GM23338 (cell line): ENCODE measurements at regions not wholly inside any gene's neighbourhood (a gene's known extent, or its start where the extent isn't known, plus 50 kb on each side); places are given as distances from the start of the nearest gene placed in this dataset.
A peak's percentile ranks its signal among the peaks of the same experiment; 100 is the strongest.

Source experiments
- ATAC-seq: fragments of 200-7000 bp; cut with Tn5 transposase; 3 replicates; pipeline ENCODE4 v1.9.1; 2020
- DNase-seq: peaks from one replicate; pipeline ENCODE4 v3.0.0-alpha.2; 2015; ENCODE audit warnings: low spot score
- H2AFZ ChIP-seq: fragments of 200-600 bp; sonication (generic); 2 replicates; pipeline ENCODE4 v1.8.0; 2016; ENCODE audit warnings: antibody characterized with exemption, mild to moderate bottlenecking, moderate library complexity
- H3F3A ChIP-seq: fragments of 200-600 bp; sonication (generic); replicated peaks from 2 replicates; pipeline ENCODE4 v1.8.0; 2017; ENCODE audit warnings: antibody characterized with exemption, mixed run types, low read depth
- H3K27ac ChIP-seq: fragments of 200-600 bp; sonication (generic); 2 replicates; pipeline ENCODE4 v1.6.1; 2016; ENCODE audit warnings: low read depth
- H3K27me3 ChIP-seq: fragments of 200-600 bp; sonication (generic); 2 replicates; pipeline ENCODE4 v1.8.0; 2016; ENCODE audit warnings: mild to moderate bottlenecking, mixed run types, moderate library complexity; ENCODE audit not compliant: insufficient read depth
- H3K36me3 ChIP-seq: fragments of 200-600 bp; sonication (generic); 2 replicates; pipeline ENCODE4 v1.8.0; 2016; ENCODE audit warnings: mild to moderate bottlenecking; ENCODE audit not compliant: insufficient read depth
- H3K4me1 ChIP-seq: fragments of 200-600 bp; sonication (generic); 2 replicates; pipeline ENCODE4 v1.8.0; 2016; ENCODE audit warnings: mild to moderate bottlenecking, moderate library complexity; ENCODE audit not compliant: insufficient read depth
- H3K4me2 ChIP-seq: fragments of 200-600 bp; sonication (generic); 2 replicates; pipeline ENCODE4 v1.7.1; 2017; ENCODE audit warnings: mixed run types
- H3K4me3 ChIP-seq: fragments of 200-600 bp; sonication (generic); 2 replicates; pipeline ENCODE4 v1.6.1; 2016; ENCODE audit warnings: mixed run types
- H3K79me2 ChIP-seq: fragments of 200-600 bp; sonication (generic); replicated peaks from 2 replicates; pipeline ENCODE4 v1.8.0; 2017; ENCODE audit warnings: mild to moderate bottlenecking; ENCODE audit not compliant: insufficient read depth
- H3K9me2 ChIP-seq: fragments of 200-600 bp; sonication (generic); 2 replicates; pipeline ENCODE4 v1.8.0; 2017; ENCODE audit not compliant: insufficient read depth
- H4K20me1 ChIP-seq: fragments of 200-600 bp; sonication (generic); replicated peaks from 2 replicates; pipeline ENCODE4 v1.8.0; 2017; ENCODE audit warnings: mild to moderate bottlenecking; ENCODE audit not compliant: insufficient read depth
- H3K27ac Mint-ChIP-seq: 2 replicates; pipeline ENCODE4 v1.8.0; 2020; ENCODE audit warnings: inconsistent platforms, mild to moderate bottlenecking, moderate library complexity, mixed read lengths
- H3K27me3 Mint-ChIP-seq: 3 replicates; pipeline ENCODE4 v1.8.0; 2022; ENCODE audit warnings: low read depth, mild to moderate bottlenecking, moderate library complexity, mixed read lengths, inconsistent platforms; ENCODE audit not compliant: insufficient read depth, poor library complexity
- H3K36me3 Mint-ChIP-seq: 3 replicates; pipeline ENCODE4 v1.8.0; 2021; ENCODE audit warnings: low read depth, mild to moderate bottlenecking, inconsistent platforms, moderate library complexity, mixed read lengths
- H3K4me1 Mint-ChIP-seq: 3 replicates; pipeline ENCODE4 v1.8.0; 2020; ENCODE audit warnings: mild to moderate bottlenecking, inconsistent platforms, mixed read lengths
- H3K4me3 Mint-ChIP-seq: 3 replicates; pipeline ENCODE4 v1.8.0; 2021; ENCODE audit warnings: moderate library complexity, mild to moderate bottlenecking, inconsistent platforms, mixed read lengths
- H3K9me3 Mint-ChIP-seq: 3 replicates; pipeline ENCODE4 v1.8.0; 2020; ENCODE audit warnings: moderate library complexity, mild to moderate bottlenecking, inconsistent platforms, mixed read lengths
- CREB1 ChIP-seq: fragments of 250-450 bp; sonication (Bioruptor Pico); IDR thresholded peaks from 2 replicates; pipeline ENCODE4 v1.5.0; 2020; ENCODE audit warnings: low read depth, mild to moderate bottlenecking, moderate library complexity
- CTCF ChIP-seq, 2 experiments: fragments of 200-600 bp in 1 of 2; sonication (generic) in 1 of 2; conservative IDR thresholded peaks; 2 replicates each; pipeline versions ENCODE4 v1.5.1 to v1.6.1; 2016 to 2017; ENCODE audit warnings: antibody characterized with exemption in 2 of 2, low read depth in 2 of 2, mild to moderate bottlenecking in 2 of 2, moderate library complexity in 1 of 2
- EZH2 ChIP-seq: fragments of 200-600 bp; sonication (generic); IDR thresholded peaks from one replicate; pipeline ENCODE4 v1.8.0; 2017; ENCODE audit warnings: antibody characterized with exemption, mild to moderate bottlenecking, low read depth; ENCODE audit not compliant: unreplicated experiment
- EZH2phosphoT487 ChIP-seq: fragments of 200-600 bp; sonication (generic); IDR thresholded peaks from one replicate; pipeline ENCODE4 v1.8.1; 2018; ENCODE audit warnings: antibody characterized with exemption; ENCODE audit not compliant: unreplicated experiment
- JUNB ChIP-seq: IDR thresholded peaks from one replicate; pipeline ENCODE4 v1.6.1; 2016; ENCODE audit warnings: antibody characterized with exemption; ENCODE audit not compliant: unreplicated experiment
- NANOG ChIP-seq: IDR thresholded peaks from 2 replicates; pipeline ENCODE4 v1.6.1; 2016; ENCODE audit warnings: antibody characterized with exemption, borderline replicate concordance
- POLR2AphosphoS5 ChIP-seq: IDR thresholded peaks from 2 replicates; pipeline ENCODE4 v1.6.1; 2016; ENCODE audit warnings: antibody characterized with exemption, low read depth
- STAT1 ChIP-seq: IDR thresholded peaks from one replicate; pipeline ENCODE4 v1.6.1; 2016; ENCODE audit warnings: antibody characterized with exemption; ENCODE audit not compliant: unreplicated experiment
- ZNF114 ChIP-seq: fragments of 250-450 bp; sonication (Bioruptor Pico); IDR thresholded peaks from 2 replicates; pipeline ENCODE4 v1.5.0; 2020; ENCODE audit warnings: mild to moderate bottlenecking, moderate library complexity
- ZNF331 ChIP-seq: fragments of 250-450 bp; sonication (Bioruptor Pico); IDR thresholded peaks from 2 replicates; pipeline ENCODE4 v1.5.0; 2020; ENCODE audit warnings: low read depth, mild to moderate bottlenecking, moderate library complexity
- TF ChIP-seq, protein P1 (sequence below): IDR thresholded peaks from one replicate; pipeline ENCODE4 v1.6.1; 2018; ENCODE audit warnings: antibody characterized with exemption; ENCODE audit not compliant: unreplicated experiment
- TF ChIP-seq, protein P2 (sequence below): IDR thresholded peaks from 2 replicates; pipeline ENCODE4 v1.6.1; 2016; ENCODE audit warnings: antibody characterized with exemption
- TF ChIP-seq, protein P3 (sequence below): fragments of 250-450 bp; sonication (Bioruptor Pico); IDR thresholded peaks from 2 replicates; pipeline ENCODE4 v1.5.0; 2020; ENCODE audit warnings: mild to moderate bottlenecking, moderate library complexity

DNA sequence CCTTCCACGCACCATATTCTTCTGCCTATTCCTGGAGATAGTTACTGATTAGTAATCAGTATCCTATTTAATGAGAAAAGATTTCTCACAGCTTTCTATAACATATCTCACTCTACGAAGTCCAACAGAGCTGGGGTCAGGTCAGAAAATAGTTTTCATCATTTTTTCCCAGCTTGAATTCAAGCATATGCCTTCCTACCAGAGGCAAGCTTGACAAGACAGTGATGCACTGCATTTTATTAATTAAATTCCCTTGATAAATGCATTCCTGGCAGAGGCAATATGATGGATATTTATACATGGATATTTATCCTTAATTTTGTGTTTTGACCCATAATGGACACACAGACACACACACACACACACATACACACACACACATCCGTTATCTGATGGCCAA is 961.4 kb downstream of the EPHA3 start:
- Mint-ChIP-seq H3K4me3 (no peak overlapping the region), H3K9me3 (peaks cover 32% of the 10 kb centered on the region), H3K36me3 (peaks cover 28% of the 10 kb centered on the region), H3K27ac (peak overlapping the region; percentile 79; the same call in 1 of the 2 replicates), H3K27me3 (no peaks in the 10 kb centered on the region), H3K4me1 (peaks cover 21% of the 10 kb centered on the region)
- Histone ChIP-seq H3K79me2 (no peaks in the 10 kb centered on the region), H3K4me3 (no peak overlapping the region), H3F3A (no peaks in the 10 kb centered on the region), H3K9me2 (peaks cover 6% of the 10 kb centered on the region), H4K20me1 (no peaks in the 10 kb centered on the region), H3K27ac (no peak overlapping the region; the same call in 1 of the 2 replicates), H3K36me3 (no peaks in the 10 kb centered on the region; the same call in 1 of the 2 replicates), H2AFZ (peak overlapping the region; percentile 14; the same call in 1 of the 2 replicates), H3K27me3 (no peaks in the 10 kb centered on the region), H3K4me1 (peaks cover 16% of the 10 kb centered on the region), H3K4me2 (no peak overlapping the region)
- TF ChIP-seq JUNB = no peak
- no peak for TF ChIP-seq CREB1 (CRISPR knock-in tag)
- no peak for TF ChIP-seq ZNF114 (CRISPR knock-in tag)
- TF ChIP-seq CTCF (conservative IDR thresholded peaks at IDR 0.05; ENCODE audit: low read depth in 2 of 2) = no peak
- TF ChIP-seq, protein P1, sequence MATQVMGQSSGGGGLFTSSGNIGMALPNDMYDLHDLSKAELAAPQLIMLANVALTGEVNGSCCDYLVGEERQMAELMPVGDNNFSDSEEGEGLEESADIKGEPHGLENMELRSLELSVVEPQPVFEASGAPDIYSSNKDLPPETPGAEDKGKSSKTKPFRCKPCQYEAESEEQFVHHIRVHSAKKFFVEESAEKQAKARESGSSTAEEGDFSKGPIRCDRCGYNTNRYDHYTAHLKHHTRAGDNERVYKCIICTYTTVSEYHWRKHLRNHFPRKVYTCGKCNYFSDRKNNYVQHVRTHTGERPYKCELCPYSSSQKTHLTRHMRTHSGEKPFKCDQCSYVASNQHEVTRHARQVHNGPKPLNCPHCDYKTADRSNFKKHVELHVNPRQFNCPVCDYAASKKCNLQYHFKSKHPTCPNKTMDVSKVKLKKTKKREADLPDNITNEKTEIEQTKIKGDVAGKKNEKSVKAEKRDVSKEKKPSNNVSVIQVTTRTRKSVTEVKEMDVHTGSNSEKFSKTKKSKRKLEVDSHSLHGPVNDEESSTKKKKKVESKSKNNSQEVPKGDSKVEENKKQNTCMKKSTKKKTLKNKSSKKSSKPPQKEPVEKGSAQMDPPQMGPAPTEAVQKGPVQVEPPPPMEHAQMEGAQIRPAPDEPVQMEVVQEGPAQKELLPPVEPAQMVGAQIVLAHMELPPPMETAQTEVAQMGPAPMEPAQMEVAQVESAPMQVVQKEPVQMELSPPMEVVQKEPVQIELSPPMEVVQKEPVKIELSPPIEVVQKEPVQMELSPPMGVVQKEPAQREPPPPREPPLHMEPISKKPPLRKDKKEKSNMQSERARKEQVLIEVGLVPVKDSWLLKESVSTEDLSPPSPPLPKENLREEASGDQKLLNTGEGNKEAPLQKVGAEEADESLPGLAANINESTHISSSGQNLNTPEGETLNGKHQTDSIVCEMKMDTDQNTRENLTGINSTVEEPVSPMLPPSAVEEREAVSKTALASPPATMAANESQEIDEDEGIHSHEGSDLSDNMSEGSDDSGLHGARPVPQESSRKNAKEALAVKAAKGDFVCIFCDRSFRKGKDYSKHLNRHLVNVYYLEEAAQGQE = no peak
- TF ChIP-seq, protein P2, sequence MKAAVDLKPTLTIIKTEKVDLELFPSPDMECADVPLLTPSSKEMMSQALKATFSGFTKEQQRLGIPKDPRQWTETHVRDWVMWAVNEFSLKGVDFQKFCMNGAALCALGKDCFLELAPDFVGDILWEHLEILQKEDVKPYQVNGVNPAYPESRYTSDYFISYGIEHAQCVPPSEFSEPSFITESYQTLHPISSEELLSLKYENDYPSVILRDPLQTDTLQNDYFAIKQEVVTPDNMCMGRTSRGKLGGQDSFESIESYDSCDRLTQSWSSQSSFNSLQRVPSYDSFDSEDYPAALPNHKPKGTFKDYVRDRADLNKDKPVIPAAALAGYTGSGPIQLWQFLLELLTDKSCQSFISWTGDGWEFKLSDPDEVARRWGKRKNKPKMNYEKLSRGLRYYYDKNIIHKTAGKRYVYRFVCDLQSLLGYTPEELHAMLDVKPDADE = no peak
- TF ChIP-seq ZNF331 = no peak
- no peak for TF ChIP-seq STAT1
- no peak for TF ChIP-seq EZH2
- TF ChIP-seq, protein P3, sequence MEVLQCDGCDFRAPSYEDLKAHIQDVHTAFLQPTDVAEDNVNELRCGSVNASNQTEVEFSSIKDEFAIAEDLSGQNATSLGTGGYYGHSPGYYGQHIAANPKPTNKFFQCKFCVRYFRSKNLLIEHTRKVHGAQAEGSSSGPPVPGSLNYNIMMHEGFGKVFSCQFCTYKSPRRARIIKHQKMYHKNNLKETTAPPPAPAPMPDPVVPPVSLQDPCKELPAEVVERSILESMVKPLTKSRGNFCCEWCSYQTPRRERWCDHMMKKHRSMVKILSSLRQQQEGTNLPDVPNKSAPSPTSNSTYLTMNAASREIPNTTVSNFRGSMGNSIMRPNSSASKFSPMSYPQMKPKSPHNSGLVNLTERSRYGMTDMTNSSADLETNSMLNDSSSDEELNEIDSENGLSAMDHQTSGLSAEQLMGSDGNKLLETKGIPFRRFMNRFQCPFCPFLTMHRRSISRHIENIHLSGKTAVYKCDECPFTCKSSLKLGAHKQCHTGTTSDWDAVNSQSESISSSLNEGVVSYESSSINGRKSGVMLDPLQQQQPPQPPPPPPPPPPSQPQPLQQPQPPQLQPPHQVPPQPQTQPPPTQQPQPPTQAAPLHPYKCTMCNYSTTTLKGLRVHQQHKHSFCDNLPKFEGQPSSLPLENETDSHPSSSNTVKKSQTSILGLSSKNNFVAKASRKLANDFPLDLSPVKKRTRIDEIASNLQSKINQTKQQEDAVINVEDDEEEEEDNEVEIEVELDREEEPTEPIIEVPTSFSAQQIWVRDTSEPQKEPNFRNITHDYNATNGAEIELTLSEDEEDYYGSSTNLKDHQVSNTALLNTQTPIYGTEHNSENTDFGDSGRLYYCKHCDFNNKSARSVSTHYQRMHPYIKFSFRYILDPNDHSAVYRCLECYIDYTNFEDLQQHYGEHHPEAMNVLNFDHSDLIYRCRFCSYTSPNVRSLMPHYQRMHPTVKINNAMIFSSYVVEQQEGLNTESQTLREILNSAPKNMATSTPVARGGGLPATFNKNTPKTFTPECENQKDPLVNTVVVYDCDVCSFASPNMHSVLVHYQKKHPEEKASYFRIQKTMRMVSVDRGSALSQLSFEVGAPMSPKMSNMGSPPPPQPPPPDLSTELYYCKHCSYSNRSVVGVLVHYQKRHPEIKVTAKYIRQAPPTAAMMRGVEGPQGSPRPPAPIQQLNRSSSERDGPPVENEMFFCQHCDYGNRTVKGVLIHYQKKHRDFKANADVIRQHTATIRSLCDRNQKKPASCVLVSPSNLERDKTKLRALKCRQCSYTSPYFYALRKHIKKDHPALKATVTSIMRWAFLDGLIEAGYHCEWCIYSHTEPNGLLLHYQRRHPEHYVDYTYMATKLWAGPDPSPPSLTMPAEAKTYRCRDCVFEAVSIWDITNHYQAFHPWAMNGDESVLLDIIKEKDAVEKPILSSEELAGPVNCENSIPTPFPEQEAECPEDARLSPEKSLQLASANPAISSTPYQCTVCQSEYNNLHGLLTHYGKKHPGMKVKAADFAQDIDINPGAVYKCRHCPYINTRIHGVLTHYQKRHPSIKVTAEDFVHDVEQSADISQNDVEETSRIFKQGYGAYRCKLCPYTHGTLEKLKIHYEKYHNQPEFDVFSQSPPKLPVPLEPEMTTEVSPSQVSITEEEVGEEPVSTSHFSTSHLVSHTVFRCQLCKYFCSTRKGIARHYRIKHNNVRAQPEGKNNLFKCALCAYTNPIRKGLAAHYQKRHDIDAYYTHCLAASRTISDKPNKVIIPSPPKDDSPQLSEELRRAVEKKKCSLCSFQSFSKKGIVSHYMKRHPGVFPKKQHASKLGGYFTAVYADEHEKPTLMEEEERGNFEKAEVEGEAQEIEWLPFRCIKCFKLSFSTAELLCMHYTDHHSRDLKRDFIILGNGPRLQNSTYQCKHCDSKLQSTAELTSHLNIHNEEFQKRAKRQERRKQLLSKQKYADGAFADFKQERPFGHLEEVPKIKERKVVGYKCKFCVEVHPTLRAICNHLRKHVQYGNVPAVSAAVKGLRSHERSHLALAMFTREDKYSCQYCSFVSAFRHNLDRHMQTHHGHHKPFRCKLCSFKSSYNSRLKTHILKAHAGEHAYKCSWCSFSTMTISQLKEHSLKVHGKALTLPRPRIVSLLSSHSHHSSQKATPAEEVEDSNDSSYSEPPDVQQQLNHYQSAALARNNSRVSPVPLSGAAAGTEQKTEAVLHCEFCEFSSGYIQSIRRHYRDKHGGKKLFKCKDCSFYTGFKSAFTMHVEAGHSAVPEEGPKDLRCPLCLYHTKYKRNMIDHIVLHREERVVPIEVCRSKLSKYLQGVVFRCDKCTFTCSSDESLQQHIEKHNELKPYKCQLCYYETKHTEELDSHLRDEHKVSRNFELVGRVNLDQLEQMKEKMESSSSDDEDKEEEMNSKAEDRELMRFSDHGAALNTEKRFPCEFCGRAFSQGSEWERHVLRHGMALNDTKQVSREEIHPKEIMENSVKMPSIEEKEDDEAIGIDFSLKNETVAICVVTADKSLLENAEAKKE (CRISPR knock-in tag) = no peak
- no peak for TF ChIP-seq POLR2AphosphoS5
- TF ChIP-seq EZH2phosphoT487 = no peak
- TF ChIP-seq NANOG = no peak
- ATAC-seq (no peak), DNase-seq (no peak)
